H1 (cell line): ENCODE measurements at regions not wholly inside any gene's neighbourhood (a gene's known extent, or its start where the extent isn't known, plus 50 kb on each side); places are given as distances from the start of the nearest gene placed in this dataset.

Experiments
- MAFK ChIP-seq: IDR thresholded peaks from 2 replicates; pipeline ENCODE4 v1.6.1; 2012; ENCODE audit warnings: low read depth, mild to moderate bottlenecking, improper control_type of control experiment, low read length
- POU5F1 ChIP-seq: IDR thresholded peaks from 2 replicates; pipeline ENCODE4 v1.6.1; 2011; ENCODE audit warnings: low read depth, mild to moderate bottlenecking, low read length, moderate library complexity
- RXRA ChIP-seq: IDR thresholded peaks from 2 replicates; pipeline ENCODE4 v1.6.1; 2011; ENCODE audit warnings: low read depth, mild to moderate bottlenecking, low read length, moderate library complexity; ENCODE audit not compliant: insufficient read depth
- SIX5 ChIP-seq: IDR thresholded peaks from 2 replicates; pipeline ENCODE4 v1.6.1; 2011; ENCODE audit warnings: mild to moderate bottlenecking, low read depth, low read length
- TBP ChIP-seq: IDR thresholded peaks from 2 replicates; pipeline ENCODE4 v1.6.1; 2011; ENCODE audit warnings: low read depth, low read length, improper control_type of control experiment

DNA sequence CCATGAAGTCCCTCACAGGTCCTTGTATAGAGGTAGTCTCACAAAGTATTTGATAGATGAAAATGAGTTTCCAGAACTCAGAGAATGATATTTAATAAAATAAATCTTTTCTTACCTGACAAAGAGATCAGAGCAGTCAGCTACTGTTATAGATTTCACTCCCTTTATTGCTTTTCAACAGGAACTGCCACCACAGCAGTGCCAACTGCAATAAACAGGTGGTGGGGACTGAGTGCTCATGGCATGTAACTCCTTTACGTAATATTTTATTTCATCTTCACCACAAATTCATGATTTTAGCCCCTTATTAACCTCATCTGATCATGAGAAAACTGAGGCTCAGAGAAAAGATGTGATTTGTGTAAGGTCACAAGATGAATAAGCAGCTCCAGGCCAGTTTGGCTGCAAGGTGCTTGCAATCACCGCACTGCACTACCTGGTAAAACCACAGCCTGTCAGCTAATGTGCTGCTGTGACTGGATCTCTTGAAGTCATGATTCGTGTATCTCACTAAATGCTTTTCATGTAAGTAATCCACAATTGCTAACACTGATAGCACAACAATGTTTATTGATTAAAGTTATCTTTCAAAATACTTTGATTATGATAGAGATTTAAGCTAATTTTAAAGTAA lies 78.8 kb downstream of the WNT5A start (continued):
- no peak for TF ChIP-seq TBP
- TF ChIP-seq POU5F1: no peak
- no peak for TF ChIP-seq MAFK
- no peak for TF ChIP-seq RXRA
- no peak for TF ChIP-seq SIX5
